ENCODE measurements at regions not wholly inside any gene's neighbourhood (a gene's known extent, or its start where the extent isn't known, plus 50 kb on each side); places are given as distances from the start of the nearest gene placed in this dataset.

DNA sequence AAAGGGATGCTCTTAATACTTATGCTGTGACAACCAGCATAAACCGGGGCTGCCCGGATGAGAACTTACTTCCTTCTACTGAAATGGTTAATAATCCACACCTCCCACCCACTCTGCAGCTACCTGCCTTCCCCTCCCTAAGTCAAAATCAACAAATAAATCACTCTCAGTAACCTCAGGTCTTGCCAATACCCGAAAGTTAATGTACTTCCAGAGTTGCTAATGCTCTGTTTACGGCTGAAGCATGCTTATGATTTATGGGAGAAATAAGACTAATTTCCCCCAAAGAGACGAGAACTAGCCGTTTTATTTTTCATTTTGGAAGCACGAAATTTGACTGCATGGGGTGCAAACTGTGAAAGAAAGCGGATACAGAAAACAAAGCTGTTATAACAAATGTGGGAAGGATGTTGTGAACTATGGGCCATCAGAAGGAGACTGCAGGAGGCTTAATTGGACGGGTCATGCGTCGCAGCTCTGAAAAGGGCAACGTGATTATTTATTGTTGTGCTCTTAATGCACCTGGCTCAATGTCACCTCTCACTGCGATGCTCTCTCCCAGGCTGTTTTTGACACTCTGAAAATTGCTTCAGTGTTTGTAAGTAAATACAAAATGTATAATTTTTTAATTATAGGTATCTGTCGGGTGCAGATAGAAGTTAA is 114.0 kb upstream of the SLC7A1 start:
- H3K27ac ChIP-seq: no peak overlapping the region
- no peaks in the 10 kb centered on the region for H3F3A ChIP-seq (ENCODE audit: low read depth)
- Mint-ChIP-seq H3K27me3 (ENCODE audit: insufficient read depth, low read depth) (peaks cover 4% of the 10 kb centered on the region), H3K4me1 (peaks cover 15% of the 10 kb centered on the region), H3K4me3 (no peak overlapping the region), H3K9me3 (peaks cover 10% of the 10 kb centered on the region), H3K27ac (no peak overlapping the region), H3K36me3 (no peaks in the 10 kb centered on the region)
- no peak overlapping the region for H3K4me3 ChIP-seq
- no peak for DNase-seq (ENCODE audit: low spot score)
- no peaks in the 10 kb centered on the region for H3K27me3 ChIP-seq
- no peak overlapping the region for H2AFZ ChIP-seq (replicated peaks)
- no peaks in the 10 kb centered on the region for H4K20me1 ChIP-seq (ENCODE audit: low read depth)
- no peak for TF ChIP-seq EZH2 (IDR thresholded peaks at IDR 0.05)
- TF ChIP-seq, protein P1, sequence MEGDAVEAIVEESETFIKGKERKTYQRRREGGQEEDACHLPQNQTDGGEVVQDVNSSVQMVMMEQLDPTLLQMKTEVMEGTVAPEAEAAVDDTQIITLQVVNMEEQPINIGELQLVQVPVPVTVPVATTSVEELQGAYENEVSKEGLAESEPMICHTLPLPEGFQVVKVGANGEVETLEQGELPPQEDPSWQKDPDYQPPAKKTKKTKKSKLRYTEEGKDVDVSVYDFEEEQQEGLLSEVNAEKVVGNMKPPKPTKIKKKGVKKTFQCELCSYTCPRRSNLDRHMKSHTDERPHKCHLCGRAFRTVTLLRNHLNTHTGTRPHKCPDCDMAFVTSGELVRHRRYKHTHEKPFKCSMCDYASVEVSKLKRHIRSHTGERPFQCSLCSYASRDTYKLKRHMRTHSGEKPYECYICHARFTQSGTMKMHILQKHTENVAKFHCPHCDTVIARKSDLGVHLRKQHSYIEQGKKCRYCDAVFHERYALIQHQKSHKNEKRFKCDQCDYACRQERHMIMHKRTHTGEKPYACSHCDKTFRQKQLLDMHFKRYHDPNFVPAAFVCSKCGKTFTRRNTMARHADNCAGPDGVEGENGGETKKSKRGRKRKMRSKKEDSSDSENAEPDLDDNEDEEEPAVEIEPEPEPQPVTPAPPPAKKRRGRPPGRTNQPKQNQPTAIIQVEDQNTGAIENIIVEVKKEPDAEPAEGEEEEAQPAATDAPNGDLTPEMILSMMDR (IDR thresholded peaks at IDR 0.05): no peak
- no peak for TF ChIP-seq EZH2phosphoT487 (IDR thresholded peaks at IDR 0.05)
- no peak overlapping the region for H3K4me2 ChIP-seq
- no peaks in the 10 kb centered on the region for H3K4me1 ChIP-seq
- H3K9me3 ChIP-seq (ENCODE audit: low read depth): no peaks in the 10 kb centered on the region
- no peaks in the 10 kb centered on the region for H3K36me3 ChIP-seq
- no peaks in the 10 kb centered on the region for H3K79me2 ChIP-seq (ENCODE audit: low read depth)
- H3K9ac ChIP-seq: no peak overlapping the region

DNA sequence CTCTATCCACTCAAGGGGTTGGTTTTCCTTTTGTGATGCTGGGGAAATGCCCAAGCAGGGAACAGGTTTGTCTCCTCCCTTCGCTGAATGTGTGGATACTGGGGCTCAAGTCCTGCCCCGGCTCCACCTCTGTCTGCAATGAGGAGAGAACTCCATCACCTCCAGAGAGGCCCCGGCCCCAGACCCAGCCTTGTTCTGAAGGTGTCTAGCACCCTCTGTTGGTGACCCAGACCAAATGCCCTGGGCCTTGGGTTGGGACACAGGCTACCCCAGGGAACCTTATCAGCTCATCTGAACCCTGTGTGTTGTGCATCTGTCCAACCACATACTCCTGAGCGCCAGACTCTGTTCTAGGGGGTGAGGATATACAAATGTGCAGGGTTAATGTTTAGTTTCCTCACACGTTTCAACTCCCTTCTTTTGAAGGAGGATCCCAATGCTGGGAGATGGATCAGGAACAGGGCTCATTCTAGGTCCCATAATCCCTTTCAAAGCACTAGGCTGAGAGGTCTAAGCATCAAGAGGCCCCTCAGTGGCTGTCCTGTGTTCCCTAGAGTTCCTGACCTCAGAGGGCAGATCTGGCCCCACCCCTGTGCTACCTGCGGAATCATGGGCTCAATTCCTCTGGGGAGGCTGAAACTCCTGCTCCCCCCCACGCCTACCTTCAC is 112.5 kb upstream of the SLC7A1 start:
- no peaks in the 10 kb centered on the region for H3K79me2 ChIP-seq (ENCODE audit: low read depth)
- peak; percentile 74 for DNase-seq (ENCODE audit: low spot score)
- Mint-ChIP-seq H3K9me3 (peaks cover 10% of the 10 kb centered on the region), H3K27me3 (ENCODE audit: insufficient read depth, low read depth) (peaks cover 4% of the 10 kb centered on the region), H3K4me3 (no peak overlapping the region), H3K4me1 (peaks cover 18% of the 10 kb centered on the region), H3K36me3 (no peaks in the 10 kb centered on the region), H3K27ac (no peak overlapping the region)
- H3K4me3 ChIP-seq: no peak overlapping the region
- H4K20me1 ChIP-seq (ENCODE audit: low read depth): no peaks in the 10 kb centered on the region
- H3K9me3 ChIP-seq (ENCODE audit: low read depth): no peaks in the 10 kb centered on the region
- no peak overlapping the region for H3K9ac ChIP-seq
- H3K4me2 ChIP-seq: no peak overlapping the region
- no peaks in the 10 kb centered on the region for H3K27me3 ChIP-seq
- no peak for TF ChIP-seq EZH2 (IDR thresholded peaks at IDR 0.05)
- TF ChIP-seq, protein P1 (IDR thresholded peaks at IDR 0.05): peak; percentile 70
- no peaks in the 10 kb centered on the region for H3K4me1 ChIP-seq
- H3F3A ChIP-seq (ENCODE audit: low read depth): no peaks in the 10 kb centered on the region
- H3K36me3 ChIP-seq: no peaks in the 10 kb centered on the region
- H3K27ac ChIP-seq: no peak overlapping the region
- H2AFZ ChIP-seq (replicated peaks): no peak overlapping the region

DNA sequence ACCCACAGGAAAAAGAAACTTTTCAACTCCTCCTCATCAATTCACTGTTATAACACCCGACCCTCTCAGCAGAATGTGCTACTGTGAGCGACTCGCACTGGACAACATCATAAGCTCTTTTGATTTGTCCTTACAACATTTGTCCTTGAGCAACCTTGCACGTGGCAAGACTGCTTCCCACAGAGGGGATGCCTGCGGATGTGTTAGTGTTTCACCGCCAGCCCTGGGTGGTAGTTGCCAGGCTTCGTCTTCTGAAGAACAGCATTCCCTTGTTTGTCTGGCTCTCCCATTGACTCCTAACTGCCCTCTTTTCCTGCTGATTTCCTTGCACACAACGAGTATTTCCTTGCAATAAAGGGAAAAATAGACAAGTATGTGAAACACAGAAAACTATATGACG is 111.4 kb upstream of the SLC7A1 start:
- Mint-ChIP-seq H3K27ac (no peak overlapping the region), H3K27me3 (ENCODE audit: insufficient read depth, low read depth) (peaks cover 4% of the 10 kb centered on the region)
- TF ChIP-seq, protein P1 (IDR thresholded peaks at IDR 0.05): no peak
- no peak for TF ChIP-seq EZH2 (IDR thresholded peaks at IDR 0.05)
- no peak for TF ChIP-seq EZH2phosphoT487 (IDR thresholded peaks at IDR 0.05)

More for the DNA sequence above, 111.4 kb upstream of the SLC7A1 start:
- H3K4me2 ChIP-seq: no peak overlapping the region
- peaks cover 8% of the 10 kb centered on the region for H3K9me3 Mint-ChIP-seq
- H2AFZ ChIP-seq (replicated peaks): no peak overlapping the region
- DNase-seq (ENCODE audit: low spot score): no peak
- H3K36me3 Mint-ChIP-seq: no peaks in the 10 kb centered on the region
- H3K79me2 ChIP-seq (ENCODE audit: low read depth): no peaks in the 10 kb centered on the region
- H4K20me1 ChIP-seq (ENCODE audit: low read depth): no peaks in the 10 kb centered on the region
- H3K4me1 ChIP-seq: no peaks in the 10 kb centered on the region
- no peak overlapping the region for H3K27ac ChIP-seq
- H3K9me3 ChIP-seq (ENCODE audit: low read depth): no peaks in the 10 kb centered on the region
- H3K36me3 ChIP-seq: no peaks in the 10 kb centered on the region
- peaks cover 21% of the 10 kb centered on the region for H3K4me1 Mint-ChIP-seq
- H3K27me3 ChIP-seq: peaks cover 6% of the 10 kb centered on the region
- H3K4me3 ChIP-seq: no peak overlapping the region
- no peaks in the 10 kb centered on the region for H3F3A ChIP-seq (ENCODE audit: low read depth)
- H3K4me3 Mint-ChIP-seq: no peak overlapping the region
- H3K9ac ChIP-seq: no peak overlapping the region

Data from neural progenitor cell (in vitro differentiated cells).